Activated CD4-positive, alpha-beta T cell treated with anti-CD3 and anti-CD28 coated beads for 36 hours (primary cell): ENCODE measurements at regions not wholly inside any gene's neighbourhood (a gene's known extent, or its start where the extent isn't known, plus 50 kb on each side); places are given as distances from the start of the nearest gene placed in this dataset.

Experiments used
- ATAC-seq: fragments of 200-7000 bp; cut with Tn5 transposase; one replicate; pipeline ENCODE4 v1.10.0; 2021; ENCODE audit warnings: mild to moderate bottlenecking, moderate library complexity
- CTCF ChIA-PET: fragments of 350-600 bp; sonication (Branson Sonifier 250); formaldehyde crosslinking; loops from one replicate; lab custom pipeline; 2021; ENCODE audit warnings: antibody characterized with exemption; lab: Charles Lee
- POLR2A ChIA-PET: fragments of 350-600 bp; sonication (Branson Sonifier 250); formaldehyde crosslinking; loops from one replicate; lab custom pipeline; 2021; ENCODE audit warnings: antibody characterized with exemption, inconsistent platforms; lab: Charles Lee
- DNase-seq: peaks from one replicate; pipeline ENCODE4 v3.0.0-alpha.2; 2020
- H3K27ac Mint-ChIP-seq: one replicate; pipeline ENCODE4 v1.8.0; 2021; ENCODE audit warnings: mixed read lengths
- H3K27me3 Mint-ChIP-seq: one replicate; pipeline ENCODE4 v1.8.0; 2021; ENCODE audit warnings: mixed read lengths
- H3K36me3 Mint-ChIP-seq: one replicate; pipeline ENCODE4 v1.8.0; 2021; ENCODE audit warnings: low read depth, mixed read lengths
- H3K4me1 Mint-ChIP-seq: one replicate; pipeline ENCODE4 v1.8.0; 2021; ENCODE audit warnings: mixed read lengths
- H3K4me3 Mint-ChIP-seq: one replicate; pipeline ENCODE4 v1.8.0; 2021; ENCODE audit warnings: mild to moderate bottlenecking, moderate library complexity, mixed read lengths
- H3K9me3 Mint-ChIP-seq: one replicate; pipeline ENCODE4 v1.8.0; 2021; ENCODE audit warnings: low read depth, mixed read lengths
- intact Hi-C, 2 experiments: fragments of 100-400 bp; cut with DNase I in 1 of 2; cut with micrococcal nuclease in 1 of 2; formaldehyde crosslinking; loops; one replicate each; pipeline versions ENCODE4 v1.14.2 to v1.15.1; 2022 to 2024; cut with DNase I, micrococcal nuclease

DNA sequence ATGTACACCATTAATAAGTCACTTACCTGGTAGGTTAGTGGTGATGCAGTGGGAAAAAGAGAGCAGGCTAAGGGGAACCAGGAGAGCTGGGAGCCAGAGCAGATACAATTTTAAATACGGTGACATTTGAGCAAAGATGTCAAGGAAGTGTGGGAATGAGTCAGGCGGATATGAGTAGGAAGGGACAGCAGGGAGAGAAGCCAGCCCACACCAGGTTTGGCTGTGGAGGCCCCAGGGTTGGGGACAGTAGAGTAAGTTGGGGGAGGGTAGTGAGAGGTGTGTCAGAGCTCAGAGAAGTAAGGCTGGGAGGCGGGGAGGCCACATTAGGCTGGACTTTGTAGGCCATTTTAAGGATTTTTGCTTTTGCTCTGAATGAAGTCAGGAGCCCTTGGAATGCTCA is 482.0 kb downstream of the DISC1 start:
- Mint-ChIP-seq H3K27me3 (peaks cover 17% of the 10 kb centered on the region), H3K4me3 (no peak overlapping the region), H3K36me3 (no peaks in the 10 kb centered on the region), H3K27ac (no peak overlapping the region), H3K9me3 (no peaks in the 10 kb centered on the region), H3K4me1 (no peaks in the 10 kb centered on the region)
- POLR2A ChIA-PET, result no interaction called here
- ATAC-seq, result no peak
- intact Hi-C loops, result no loop called here
- CTCF ChIA-PET, result interaction anchor here (0.6 kb wide), 1 partner anchor 819 kb away, joined by 3 read pairs; no protein-coding TSS in a partner anchor
- DNase-seq, result no peak

DNA sequence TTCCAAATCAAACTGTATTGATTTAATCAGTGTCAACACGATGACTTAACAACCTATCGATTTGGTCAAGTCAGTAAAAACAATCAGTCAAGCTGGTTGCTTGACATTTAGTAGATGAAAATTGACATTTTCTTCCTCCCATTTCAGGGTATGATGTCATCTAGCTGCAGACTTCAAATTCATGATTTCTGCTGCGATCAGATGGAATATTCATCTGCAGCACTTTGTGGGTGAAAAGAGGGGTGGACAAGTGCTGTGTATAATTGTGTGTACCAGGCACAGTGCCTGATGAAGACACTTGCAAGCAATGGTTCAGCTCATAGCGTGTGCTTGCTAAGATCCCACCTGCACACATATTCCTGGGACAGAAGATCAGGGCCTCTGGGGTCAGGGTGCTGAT is 479.8 kb downstream of the DISC1 start:
- H3K4me1 Mint-ChIP-seq, result no peaks in the 10 kb centered on the region
- no peak overlapping the region for H3K4me3 Mint-ChIP-seq
- H3K27ac Mint-ChIP-seq, result no peak overlapping the region
- H3K27me3 Mint-ChIP-seq, result peaks cover 17% of the 10 kb centered on the region
- DNase-seq (no peak), ATAC-seq (no peak)
- H3K9me3 Mint-ChIP-seq, result no peaks in the 10 kb centered on the region
- ChIA-PET CTCF (interaction anchor here (0.6 kb wide), 1 partner anchor 199 kb away, joined by 3 read pairs; no protein-coding TSS in a partner anchor), POLR2A (no interaction called here)
- H3K36me3 Mint-ChIP-seq, result no peaks in the 10 kb centered on the region
- intact Hi-C loops, result no loop called here

DNA sequence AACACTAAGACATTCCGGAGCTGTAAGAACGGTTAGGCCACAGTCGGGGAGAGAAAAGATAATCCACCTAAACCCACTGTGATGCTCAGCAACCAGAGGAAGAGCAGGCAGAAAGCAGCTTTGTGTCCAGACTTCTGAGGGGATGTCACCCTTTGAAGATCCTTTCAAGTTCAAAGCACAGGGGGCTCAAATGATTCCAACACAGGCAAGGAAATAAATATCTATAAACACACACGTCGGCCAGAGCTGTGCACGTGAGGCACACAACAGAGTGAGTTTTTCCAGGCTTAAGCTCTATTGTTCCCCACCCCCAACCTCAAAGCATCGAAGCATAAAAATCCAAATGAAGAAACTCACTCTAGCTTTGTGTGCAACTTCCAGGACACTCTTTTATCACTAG is 479.0 kb downstream of the DISC1 start:
- intact Hi-C loops, result no loop called here
- ATAC-seq, result no peak
- DNase-seq, result no peak
- Mint-ChIP-seq H3K4me3 (no peak overlapping the region), H3K4me1 (no peaks in the 10 kb centered on the region), H3K36me3 (no peaks in the 10 kb centered on the region), H3K9me3 (no peaks in the 10 kb centered on the region), H3K27me3 (peaks cover 13% of the 10 kb centered on the region), H3K27ac (no peak overlapping the region)
- ChIA-PET POLR2A (no interaction called here), CTCF (no interaction called here)

DNA sequence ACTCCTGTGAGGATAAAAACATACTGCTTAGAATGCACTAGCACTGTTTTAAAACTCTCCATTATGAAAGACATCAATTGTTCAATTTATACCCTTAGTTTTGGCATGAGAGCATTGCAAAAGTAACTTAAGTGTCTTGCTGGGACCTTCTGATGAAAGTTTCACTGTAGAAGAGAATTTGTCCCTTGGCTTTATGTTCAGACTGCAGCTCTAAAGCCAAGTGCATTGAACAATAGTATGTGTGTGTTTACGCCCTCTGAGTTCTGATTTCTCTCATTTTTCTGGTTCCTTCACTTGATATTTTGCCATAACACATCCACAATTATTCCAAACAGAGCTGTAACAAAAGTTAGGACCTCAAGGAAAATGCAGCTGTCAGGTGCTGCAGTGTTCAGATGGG is 474.6 kb downstream of the DISC1 start:
- H3K4me1 Mint-ChIP-seq, result no peaks in the 10 kb centered on the region
- ATAC-seq, result no peak
- CTCF ChIA-PET, result no interaction called here

DNA sequence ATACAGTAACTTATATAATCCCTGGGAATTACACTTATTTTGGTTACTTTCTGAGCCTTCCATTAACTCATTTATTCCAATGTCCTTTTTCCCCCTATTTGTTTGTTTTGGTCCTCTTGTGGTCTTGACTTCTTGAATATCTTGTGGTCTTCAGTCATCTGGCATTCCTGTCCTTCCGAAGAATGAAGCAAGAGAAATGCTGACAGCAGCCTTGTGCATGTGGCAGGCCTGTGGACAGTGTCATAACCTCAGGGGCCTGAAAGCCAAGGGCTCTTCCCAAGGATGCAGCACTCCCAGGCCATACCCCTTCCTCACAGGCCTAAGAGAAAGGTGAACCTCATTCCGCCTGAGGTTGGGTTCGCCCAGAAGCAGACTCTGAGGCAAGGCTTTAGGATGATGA is 470.2 kb downstream of the DISC1 start:
- ATAC-seq (no peak), DNase-seq (no peak)
- intact Hi-C loops, result no loop called here
- Mint-ChIP-seq H3K36me3 (no peaks in the 10 kb centered on the region), H3K9me3 (peaks cover 6% of the 10 kb centered on the region), H3K4me3 (no peak overlapping the region), H3K4me1 (no peaks in the 10 kb centered on the region), H3K27ac (no peak overlapping the region), H3K27me3 (peaks cover 2% of the 10 kb centered on the region)
- ChIA-PET CTCF (no interaction called here), POLR2A (no interaction called here)

More for the DNA sequence above, 474.6 kb downstream of the DISC1 start:
- H3K27me3 Mint-ChIP-seq, result peaks cover 2% of the 10 kb centered on the region
- no peak overlapping the region for H3K27ac Mint-ChIP-seq
- intact Hi-C loops, result no loop called here
- no peak overlapping the region for H3K4me3 Mint-ChIP-seq
- POLR2A ChIA-PET, result no interaction called here
- no peak for DNase-seq
- peaks cover 6% of the 10 kb centered on the region for H3K9me3 Mint-ChIP-seq
- H3K36me3 Mint-ChIP-seq, result no peaks in the 10 kb centered on the region
